ENCODE measurements at regions not wholly inside any gene's neighbourhood (a gene's known extent, or its start where the extent isn't known, plus 50 kb on each side); places are given as distances from the start of the nearest gene placed in this dataset.

DNA sequence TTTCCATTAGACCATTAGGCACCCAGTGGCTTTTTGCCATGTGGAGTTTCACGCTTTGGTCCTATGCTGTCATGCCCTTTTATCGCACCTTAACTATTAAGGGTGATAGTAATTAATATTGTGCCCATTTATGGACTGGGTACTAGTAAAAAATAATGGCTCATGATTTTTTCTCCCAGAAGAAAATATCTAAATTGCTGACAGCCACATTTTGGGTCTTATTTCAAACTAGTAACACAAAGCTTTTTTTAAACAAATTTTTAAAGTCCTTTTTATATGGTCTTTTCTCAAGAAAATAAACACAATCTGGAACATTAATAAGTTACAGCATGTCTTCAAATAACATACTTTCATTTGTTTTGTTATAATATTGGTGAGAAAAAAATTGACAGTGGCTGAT, 179.7 kb downstream of the ANKRD7 start:
- TF ChIP-seq, protein P1, sequence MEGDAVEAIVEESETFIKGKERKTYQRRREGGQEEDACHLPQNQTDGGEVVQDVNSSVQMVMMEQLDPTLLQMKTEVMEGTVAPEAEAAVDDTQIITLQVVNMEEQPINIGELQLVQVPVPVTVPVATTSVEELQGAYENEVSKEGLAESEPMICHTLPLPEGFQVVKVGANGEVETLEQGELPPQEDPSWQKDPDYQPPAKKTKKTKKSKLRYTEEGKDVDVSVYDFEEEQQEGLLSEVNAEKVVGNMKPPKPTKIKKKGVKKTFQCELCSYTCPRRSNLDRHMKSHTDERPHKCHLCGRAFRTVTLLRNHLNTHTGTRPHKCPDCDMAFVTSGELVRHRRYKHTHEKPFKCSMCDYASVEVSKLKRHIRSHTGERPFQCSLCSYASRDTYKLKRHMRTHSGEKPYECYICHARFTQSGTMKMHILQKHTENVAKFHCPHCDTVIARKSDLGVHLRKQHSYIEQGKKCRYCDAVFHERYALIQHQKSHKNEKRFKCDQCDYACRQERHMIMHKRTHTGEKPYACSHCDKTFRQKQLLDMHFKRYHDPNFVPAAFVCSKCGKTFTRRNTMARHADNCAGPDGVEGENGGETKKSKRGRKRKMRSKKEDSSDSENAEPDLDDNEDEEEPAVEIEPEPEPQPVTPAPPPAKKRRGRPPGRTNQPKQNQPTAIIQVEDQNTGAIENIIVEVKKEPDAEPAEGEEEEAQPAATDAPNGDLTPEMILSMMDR (conservative IDR thresholded peaks at IDR 0.05; ENCODE audit: low read depth, low read length) = no peak
- no peak for TF ChIP-seq EZH2 (IDR thresholded peaks at IDR 0.05; ENCODE audit: borderline replicate concordance, low read depth, low read length, poor library complexity, severe bottlenecking)

All from A673 (cell line).